ENCODE measurements at regions not wholly inside any gene's neighbourhood (a gene's known extent, or its start where the extent isn't known, plus 50 kb on each side); places are given as distances from the start of the nearest gene placed in this dataset.

- DNase-seq (ENCODE audit: low spot score) = no peak
- no peaks in the 10 kb centered on the region for H3K9me2 ChIP-seq (ENCODE audit: insufficient read depth)
- no peak overlapping the region for H3K4me3 Mint-ChIP-seq
Measured at GRCh38 chrX:43218198-43218597, 437.9 kb upstream of the MAOA start.

More at GRCh38 chrX:43218198-43218597, 437.9 kb upstream of the MAOA start:
- Mint-ChIP-seq H3K9me3 (peaks cover 22% of the 10 kb centered on the region), H3K27me3 (ENCODE audit: insufficient read depth, low read depth, poor library complexity) (peaks cover 5% of the 10 kb centered on the region), H3K27ac (no peak overlapping the region), H3K4me1 (no peaks in the 10 kb centered on the region), H3K36me3 (ENCODE audit: low read depth) (peaks cover 5% of the 10 kb centered on the region; the same call in 2 of the 3 replicates)
- TF ChIP-seq JUNB (IDR thresholded peaks at IDR 0.05; ENCODE audit: unreplicated experiment) = no peak
- no peak for TF ChIP-seq EZH2 (IDR thresholded peaks at IDR 0.05; ENCODE audit: low read depth, unreplicated experiment)
- no peak for TF ChIP-seq ZNF462 (CRISPR knock-in tag; IDR thresholded peaks at IDR 0.05)
- no peak for TF ChIP-seq STAT1 (IDR thresholded peaks at IDR 0.05; ENCODE audit: unreplicated experiment)
- no peak for TF ChIP-seq POLR2AphosphoS5 (IDR thresholded peaks at IDR 0.05; ENCODE audit: low read depth)
- no peak for TF ChIP-seq REST (IDR thresholded peaks at IDR 0.05; ENCODE audit: unreplicated experiment)
- no peak for TF ChIP-seq ZNF331 (CRISPR knock-in tag; IDR thresholded peaks at IDR 0.05; ENCODE audit: low read depth)
- TF ChIP-seq CREB1 (CRISPR knock-in tag; IDR thresholded peaks at IDR 0.05; ENCODE audit: low read depth) = no peak
- no peak for TF ChIP-seq EZH2phosphoT487 (IDR thresholded peaks at IDR 0.05; ENCODE audit: unreplicated experiment)
- no peak for TF ChIP-seq ETS1 (IDR thresholded peaks at IDR 0.05)
- no peak for TF ChIP-seq ZNF114 (CRISPR knock-in tag; IDR thresholded peaks at IDR 0.05)
- no peak for TF ChIP-seq CTCF (conservative IDR thresholded peaks at IDR 0.05; ENCODE audit: low read depth in 2 of 2)
- no peak for TF ChIP-seq NANOG (IDR thresholded peaks at IDR 0.05; ENCODE audit: borderline replicate concordance)
- Histone ChIP-seq H3K27me3 (ENCODE audit: insufficient read depth) (no peaks in the 10 kb centered on the region), H3K4me1 (ENCODE audit: insufficient read depth) (no peaks in the 10 kb centered on the region), H4K20me1 (replicated peaks; ENCODE audit: insufficient read depth) (no peaks in the 10 kb centered on the region), H3F3A (replicated peaks; ENCODE audit: low read depth) (no peaks in the 10 kb centered on the region), H2AFZ (no peak overlapping the region), H3K79me2 (replicated peaks; ENCODE audit: insufficient read depth) (no peaks in the 10 kb centered on the region), H3K4me2 (no peak overlapping the region), H3K4me3 (no peak overlapping the region), H3K27ac (ENCODE audit: low read depth) (no peak overlapping the region), H3K36me3 (ENCODE audit: insufficient read depth) (no peaks in the 10 kb centered on the region)
- ATAC-seq = no peak

Measured in GM23338 (cell line).